ENCODE measurements at regions not wholly inside any gene's neighbourhood (a gene's known extent, or its start where the extent isn't known, plus 50 kb on each side); places are given as distances from the start of the nearest gene placed in this dataset.

GRCh38 chr14:59116984-59117415 lies 71.5 kb upstream of the DAAM1 start:
- H3K9ac ChIP-seq (ENCODE audit: low read depth, low read length) = no peak overlapping the region
- no peaks in the 10 kb centered on the region for H3K9me3 ChIP-seq (ENCODE audit: control insufficient read depth, insufficient read depth, low read length)
- no peaks in the 10 kb centered on the region for H3K4me1 ChIP-seq (ENCODE audit: insufficient read depth, low read length)
- no peaks in the 10 kb centered on the region for H3K36me3 ChIP-seq (ENCODE audit: insufficient read depth, low read length)

- Histone ChIP-seq H3K36me3 (ENCODE audit: insufficient read depth, low read length) (no peaks in the 10 kb centered on the region), H3K9me3 (ENCODE audit: control insufficient read depth, insufficient read depth, low read length) (no peaks in the 10 kb centered on the region), H3K9ac (ENCODE audit: low read depth, low read length) (no peak overlapping the region), H3K4me1 (ENCODE audit: insufficient read depth, low read length) (no peaks in the 10 kb centered on the region)
These were observed 70.5 kb upstream of the DAAM1 start for GRCh38 chr14:59117754-59118528.

- Histone ChIP-seq H3K9me3 (ENCODE audit: control insufficient read depth, insufficient read depth, low read length) (no peaks in the 10 kb centered on the region), H3K36me3 (ENCODE audit: insufficient read depth, low read length) (no peaks in the 10 kb centered on the region), H3K9ac (ENCODE audit: low read depth, low read length) (no peak overlapping the region), H3K4me1 (ENCODE audit: insufficient read depth, low read length) (no peaks in the 10 kb centered on the region)
These were observed 67.5 kb upstream of the DAAM1 start for GRCh38 chr14:59120921-59121320.

- no peaks in the 10 kb centered on the region for H3K9me3 ChIP-seq (ENCODE audit: control insufficient read depth, insufficient read depth, low read length)
- no peaks in the 10 kb centered on the region for H3K4me1 ChIP-seq (ENCODE audit: insufficient read depth, low read length)
- no peaks in the 10 kb centered on the region for H3K36me3 ChIP-seq (ENCODE audit: insufficient read depth, low read length)
- no peak overlapping the region for H3K9ac ChIP-seq (ENCODE audit: low read depth, low read length)
These were observed 64.9 kb upstream of the DAAM1 start for GRCh38 chr14:59123531-59123930.

- Histone ChIP-seq H3K36me3 (ENCODE audit: insufficient read depth, low read length) (no peaks in the 10 kb centered on the region), H3K9me3 (ENCODE audit: control insufficient read depth, insufficient read depth, low read length) (no peaks in the 10 kb centered on the region), H3K4me1 (ENCODE audit: insufficient read depth, low read length) (no peaks in the 10 kb centered on the region), H3K9ac (ENCODE audit: low read depth, low read length) (no peak overlapping the region)
These were observed 64.5 kb upstream of the DAAM1 start for GRCh38 chr14:59123975-59124374.

DNA sequence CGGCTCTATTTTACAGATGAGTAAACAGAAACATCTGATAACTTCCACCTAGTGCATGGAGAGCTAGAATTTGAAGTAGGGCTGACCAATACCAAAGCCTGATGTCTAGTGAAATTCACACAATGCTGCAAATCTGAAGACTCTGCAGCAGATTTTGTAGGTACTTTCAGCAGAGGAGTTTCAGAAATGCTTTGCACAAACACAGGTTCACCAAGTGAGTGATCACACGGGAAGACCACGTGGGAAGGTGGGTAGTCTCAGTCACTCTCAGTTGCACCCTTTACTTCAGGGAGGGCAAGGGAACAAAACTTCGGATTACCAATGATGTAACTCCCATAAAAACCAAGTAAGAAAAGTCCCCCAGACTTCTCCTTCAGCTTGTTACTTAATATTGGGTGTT lies 63.3 kb upstream of the DAAM1 start:
- H3K9me3 ChIP-seq (ENCODE audit: control insufficient read depth, insufficient read depth, low read length) = no peaks in the 10 kb centered on the region
- no peak overlapping the region for H3K9ac ChIP-seq (ENCODE audit: low read depth, low read length)
- H3K36me3 ChIP-seq (ENCODE audit: insufficient read depth, low read length) = no peaks in the 10 kb centered on the region
- no peaks in the 10 kb centered on the region for H3K4me1 ChIP-seq (ENCODE audit: insufficient read depth, low read length)

- no peaks in the 10 kb centered on the region for H3K9me3 ChIP-seq (ENCODE audit: control insufficient read depth, insufficient read depth, low read length)
- H3K36me3 ChIP-seq (ENCODE audit: insufficient read depth, low read length) = no peaks in the 10 kb centered on the region
- H3K9ac ChIP-seq (ENCODE audit: low read depth, low read length) = no peak overlapping the region
- no peaks in the 10 kb centered on the region for H3K4me1 ChIP-seq (ENCODE audit: insufficient read depth, low read length)
These were observed 61.6 kb upstream of the DAAM1 start for GRCh38 chr14:59126714-59127436.

DNA sequence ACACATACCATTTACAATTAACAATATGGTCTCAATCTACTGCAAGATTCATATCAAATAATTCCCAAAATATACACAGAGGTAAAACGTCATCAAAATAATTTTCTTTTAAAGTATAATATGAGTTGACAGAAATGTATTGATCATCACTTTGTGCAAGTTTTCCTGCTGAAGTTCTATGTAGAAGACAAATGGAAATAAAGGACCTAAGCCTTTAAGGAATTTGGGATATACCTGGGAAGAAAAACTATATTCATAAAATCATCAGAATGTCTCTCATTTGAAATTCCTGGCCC lies 61.1 kb upstream of the DAAM1 start:
- H3K36me3 ChIP-seq (ENCODE audit: insufficient read depth, low read length) = no peaks in the 10 kb centered on the region
- H3K4me1 ChIP-seq (ENCODE audit: insufficient read depth, low read length) = no peaks in the 10 kb centered on the region
- no peak overlapping the region for H3K9ac ChIP-seq (ENCODE audit: low read depth, low read length)
- no peaks in the 10 kb centered on the region for H3K9me3 ChIP-seq (ENCODE audit: control insufficient read depth, insufficient read depth, low read length)

DNA sequence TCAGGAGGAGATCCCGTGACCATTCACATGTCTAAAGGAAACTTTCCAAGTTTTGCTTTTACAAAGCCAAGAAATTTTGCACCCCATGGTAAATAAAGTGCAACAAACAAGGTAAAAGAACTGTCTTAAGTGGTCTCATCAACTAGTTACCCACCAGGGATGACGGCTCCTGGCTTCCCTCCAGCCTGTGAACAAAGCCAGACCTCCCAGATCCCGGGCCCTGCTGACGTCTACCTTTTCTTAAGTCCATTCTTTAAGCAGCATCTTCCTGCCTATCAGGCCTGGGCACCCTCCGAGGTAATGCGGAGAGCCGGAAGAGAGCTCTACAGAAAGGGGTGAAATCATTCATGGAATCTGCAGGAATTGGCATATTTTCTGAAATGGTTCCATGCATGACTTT lies 58.0 kb upstream of the DAAM1 start:
- Histone ChIP-seq H3K9me3 (ENCODE audit: control insufficient read depth, insufficient read depth, low read length) (no peaks in the 10 kb centered on the region), H3K9ac (ENCODE audit: low read depth, low read length) (no peak overlapping the region), H3K36me3 (ENCODE audit: insufficient read depth, low read length) (no peaks in the 10 kb centered on the region), H3K4me1 (ENCODE audit: insufficient read depth, low read length) (no peaks in the 10 kb centered on the region)

GRCh38 chr14:59131938-59132795 lies 56.3 kb upstream of the DAAM1 start:
- Histone ChIP-seq H3K36me3 (ENCODE audit: insufficient read depth, low read length) (no peaks in the 10 kb centered on the region), H3K9ac (ENCODE audit: low read depth, low read length) (no peak overlapping the region), H3K4me1 (ENCODE audit: insufficient read depth, low read length) (no peaks in the 10 kb centered on the region), H3K9me3 (ENCODE audit: control insufficient read depth, insufficient read depth, low read length) (no peaks in the 10 kb centered on the region)

GRCh38 chr14:59132796-59133494 lies 55.5 kb upstream of the DAAM1 start:
- Histone ChIP-seq H3K9ac (ENCODE audit: low read depth, low read length) (no peak overlapping the region), H3K4me1 (ENCODE audit: insufficient read depth, low read length) (no peaks in the 10 kb centered on the region), H3K9me3 (ENCODE audit: control insufficient read depth, insufficient read depth, low read length) (no peaks in the 10 kb centered on the region), H3K36me3 (ENCODE audit: insufficient read depth, low read length) (no peaks in the 10 kb centered on the region)

DNA sequence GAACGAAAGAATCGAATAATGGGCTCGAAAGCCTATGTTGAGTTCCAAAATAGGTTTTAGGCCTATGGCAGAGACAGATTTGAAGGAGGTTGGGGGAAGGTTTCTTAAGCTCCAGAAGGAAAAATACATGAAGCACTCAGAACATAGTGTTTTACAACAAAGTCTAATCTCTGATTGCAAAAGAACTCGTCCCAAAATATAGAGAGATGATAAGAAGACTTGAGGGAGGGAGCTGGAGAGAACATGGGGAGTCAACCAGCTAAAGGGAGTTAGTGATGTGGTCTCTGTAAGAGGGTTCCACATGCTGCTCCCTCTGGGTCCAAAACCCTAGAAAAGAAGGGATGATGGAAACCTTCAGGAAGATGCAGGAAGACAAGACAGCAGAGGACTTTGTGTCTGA lies 54.8 kb upstream of the DAAM1 start:
- H3K4me1 ChIP-seq (ENCODE audit: insufficient read depth, low read length) = no peaks in the 10 kb centered on the region
- H3K36me3 ChIP-seq (ENCODE audit: insufficient read depth, low read length) = no peaks in the 10 kb centered on the region
- no peaks in the 10 kb centered on the region for H3K9me3 ChIP-seq (ENCODE audit: control insufficient read depth, insufficient read depth, low read length)
- no peak overlapping the region for H3K9ac ChIP-seq (ENCODE audit: low read depth, low read length)

- H3K4me1 ChIP-seq (ENCODE audit: insufficient read depth, low read length) = no peaks in the 10 kb centered on the region
- H3K9ac ChIP-seq (ENCODE audit: low read depth, low read length) = no peak overlapping the region
- H3K9me3 ChIP-seq (ENCODE audit: control insufficient read depth, insufficient read depth, low read length) = no peaks in the 10 kb centered on the region
- H3K36me3 ChIP-seq (ENCODE audit: insufficient read depth, low read length) = no peaks in the 10 kb centered on the region
These were observed 54.2 kb upstream of the DAAM1 start for GRCh38 chr14:59134307-59134706.

- Histone ChIP-seq H3K9me3 (ENCODE audit: control insufficient read depth, insufficient read depth, low read length) (no peaks in the 10 kb centered on the region), H3K36me3 (ENCODE audit: insufficient read depth, low read length) (no peaks in the 10 kb centered on the region), H3K4me1 (ENCODE audit: insufficient read depth, low read length) (no peaks in the 10 kb centered on the region), H3K9ac (ENCODE audit: low read depth, low read length) (no peak overlapping the region)
These were observed 51.2 kb upstream of the DAAM1 start for GRCh38 chr14:59137256-59137655.

Data from ES-I3 (cell line).